Vagina (tissue), 2 donors: ENCODE measurements at regions not wholly inside any gene's neighbourhood (a gene's known extent, or its start where the extent isn't known, plus 50 kb on each side); places are given as distances from the start of the nearest gene placed in this dataset.
"Not testable (repeated sequence)": the region's sequence is repeated elsewhere in the genome, so short reads cannot be mapped to it uniquely, and the experiment has no call there.

Source experiments
- DNase-seq, 2 donors: peaks; one replicate each; pipeline ENCODE4 v3.0.0-alpha.2; 2017; ENCODE audit errors: extremely low spot score in 2 of 2
- H3K27ac ChIP-seq: fragments of 200-600 bp; sonication (generic); one replicate; pipeline ENCODE4 v1.5.1; 2019
- H3K27me3 ChIP-seq: fragments of 200-600 bp; sonication (generic); one replicate; pipeline ENCODE4 v1.5.1; 2019
- H3K36me3 ChIP-seq, 2 donors: fragments of 200-600 bp; sonication (generic); one replicate each; pipeline ENCODE4 v1.5.1; 2017 to 2019
- H3K4me1 ChIP-seq: fragments of 200-600 bp; sonication (generic); one replicate; pipeline ENCODE4 v1.5.1; 2019
- H3K4me3 ChIP-seq, 2 donors: fragments of 200-600 bp; sonication (generic); 1 replicate in 1 of 2; 2 replicates in 1 of 2; pipeline ENCODE4 v1.5.1; 2016 to 2019
- H3K9me3 ChIP-seq: fragments of 200-600 bp; sonication (generic); one replicate; pipeline ENCODE4 v1.5.1; 2019
- CTCF ChIP-seq, 3 experiments: fragments of 450-650 bp in 2 of 3; fragments of 200-600 bp in 1 of 3; sonication (generic) in 1 of 3; IDR thresholded peaks; one replicate each; pipeline ENCODE4 v1.5.1; 2017 to 2019; ENCODE audit warnings: antibody characterized with exemption in 3 of 3, mild to moderate bottlenecking in 2 of 3, moderate library complexity in 2 of 3
- POLR2A ChIP-seq, 2 donors: fragments of 450-650 bp; IDR thresholded peaks; one replicate each; pipeline ENCODE4 v1.6.1; 2017; ENCODE audit warnings: antibody characterized with exemption in 2 of 2, mild to moderate bottlenecking in 2 of 2, moderate library complexity in 2 of 2
- POLR2AphosphoS5 ChIP-seq, 2 donors: sonication (generic); formaldehyde crosslinking; IDR thresholded peaks; one replicate each; pipeline ENCODE4 v1.9.0; 2017; ENCODE audit warnings: antibody characterized with exemption in 2 of 2, mild to moderate bottlenecking in 2 of 2, low read depth in 1 of 2; ENCODE audit not compliant: insufficient read depth in 1 of 2
- intact Hi-C: fragments of 100-400 bp; cut with DNase I; formaldehyde crosslinking; loops from one replicate; pipeline ENCODE4 v1.15.1; 2023

GRCh38 chr1:30464187-30464617 lies 259.2 kb downstream of the MATN1 start:
- TF ChIP-seq POLR2A (IDR thresholded peaks at IDR 0.05) (no peak), POLR2AphosphoS5 (IDR thresholded peaks at IDR 0.05; ENCODE audit: insufficient read depth in 1 of 2, low read depth in 1 of 2) (no peak), CTCF (IDR thresholded peaks at IDR 0.05) (no peak)
- Histone ChIP-seq H3K4me3 (no peak overlapping the region), H3K27me3 (no peaks in the 10 kb centered on the region), H3K27ac (no peak overlapping the region), H3K9me3 (no peaks in the 10 kb centered on the region), H3K36me3 (no peaks in the 10 kb centered on the region), H3K4me1 (no peaks in the 10 kb centered on the region)
- no peak for DNase-seq
- intact Hi-C loops, result no loop called here

- H3K27me3 ChIP-seq, result no peaks in the 10 kb centered on the region
Observed at GRCh38 chr1:30462826-30463425, 260.5 kb downstream of the MATN1 start.

DNA sequence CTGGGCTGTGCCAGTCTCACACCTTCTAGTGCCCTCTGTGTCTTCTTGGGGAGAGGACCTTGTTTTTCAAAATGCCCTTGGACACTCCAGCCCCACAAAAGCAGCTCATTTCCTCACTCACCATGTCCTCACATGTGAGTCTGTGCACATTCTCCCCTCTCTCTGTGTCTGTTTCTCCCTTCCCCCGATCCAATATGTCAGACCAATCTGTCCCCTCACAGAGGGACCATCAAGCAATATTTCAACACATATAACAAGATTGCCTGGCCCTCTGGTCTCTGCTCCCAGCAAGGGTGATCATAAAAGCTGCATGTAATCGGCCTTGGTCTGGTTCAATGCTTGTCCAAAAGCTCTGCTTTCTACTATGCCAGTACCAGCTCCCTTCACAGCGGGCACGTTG lies 261.2 kb downstream of the MATN1 start:
- no peak for DNase-seq
- TF ChIP-seq POLR2A (IDR thresholded peaks at IDR 0.05), result no peak
- TF ChIP-seq CTCF (IDR thresholded peaks at IDR 0.05), result no peak
- TF ChIP-seq POLR2AphosphoS5 (IDR thresholded peaks at IDR 0.05; ENCODE audit: insufficient read depth in 1 of 2, low read depth in 1 of 2), result no peak
- Histone ChIP-seq H3K27ac (no peak overlapping the region), H3K27me3 (no peaks in the 10 kb centered on the region), H3K4me3 (no peak overlapping the region), H3K36me3 (no peaks in the 10 kb centered on the region), H3K4me1 (no peaks in the 10 kb centered on the region), H3K9me3 (no peaks in the 10 kb centered on the region)
- intact Hi-C loops, result no loop called here

More at GRCh38 chr1:30462826-30463425, 260.5 kb downstream of the MATN1 start:
- intact Hi-C loops, result no loop called here
- no peak for TF ChIP-seq POLR2AphosphoS5 (IDR thresholded peaks at IDR 0.05; ENCODE audit: insufficient read depth in 1 of 2, low read depth in 1 of 2)
- no peak for TF ChIP-seq POLR2A (IDR thresholded peaks at IDR 0.05)
- TF ChIP-seq CTCF (IDR thresholded peaks at IDR 0.05), result no peak
- H3K27ac ChIP-seq, result no peak overlapping the region
- H3K4me3 ChIP-seq, result no peak overlapping the region
- no peak for DNase-seq
- no peaks in the 10 kb centered on the region for H3K4me1 ChIP-seq
- H3K36me3 ChIP-seq, result no peaks in the 10 kb centered on the region
- no peaks in the 10 kb centered on the region for H3K9me3 ChIP-seq

DNA sequence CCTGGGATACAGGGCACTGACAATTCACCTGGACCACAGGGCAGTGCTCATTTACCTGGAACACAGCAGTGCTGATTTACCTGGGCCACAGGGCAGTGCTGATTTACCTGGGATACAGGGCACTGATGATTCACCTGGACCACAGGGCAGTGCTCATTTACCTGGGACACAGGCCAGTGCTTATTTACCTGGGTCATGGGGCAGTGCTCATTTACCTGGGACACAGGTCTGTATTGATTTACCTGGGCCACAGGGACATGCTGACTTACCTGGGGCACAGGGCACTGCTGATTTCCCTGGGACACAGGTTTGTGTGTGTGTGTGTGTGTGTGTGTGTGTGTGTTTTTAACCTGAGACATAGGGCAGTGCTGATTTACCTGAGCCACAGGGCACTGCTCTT lies 261.7 kb downstream of the MATN1 start:
- TF ChIP-seq POLR2A (IDR thresholded peaks at IDR 0.05), result no peak
- no peak overlapping the region for H3K27ac ChIP-seq
- no peak for DNase-seq
- H3K27me3 ChIP-seq, result no peaks in the 10 kb centered on the region
- no peaks in the 10 kb centered on the region for H3K9me3 ChIP-seq
- H3K36me3 ChIP-seq, result no peaks in the 10 kb centered on the region
- H3K4me1 ChIP-seq, result no peaks in the 10 kb centered on the region
- intact Hi-C loops, result no loop called here
- H3K4me3 ChIP-seq, result no peak overlapping the region

DNA sequence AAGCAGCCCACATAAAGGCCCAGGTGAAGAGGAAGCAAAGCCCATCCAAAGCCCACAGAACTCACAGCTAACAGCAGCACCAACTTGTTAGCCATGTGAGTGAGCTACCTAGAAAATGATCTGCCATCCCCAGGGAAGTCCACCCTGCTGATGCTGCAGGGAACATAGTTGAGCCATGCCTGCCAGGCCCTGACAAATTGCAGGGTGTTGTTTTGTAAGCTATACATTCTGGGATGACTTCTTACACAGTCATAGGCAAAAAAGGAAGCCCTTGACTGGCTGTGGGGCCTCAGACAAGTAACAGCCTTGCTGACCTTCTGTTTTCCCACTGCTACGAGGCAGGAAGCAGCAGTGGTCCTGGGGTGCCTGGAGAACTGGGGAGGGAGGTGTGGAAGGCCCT lies 262.7 kb downstream of the MATN1 start:
- no peak overlapping the region for H3K27ac ChIP-seq
- H3K9me3 ChIP-seq, result no peaks in the 10 kb centered on the region
- no peaks in the 10 kb centered on the region for H3K36me3 ChIP-seq
- DNase-seq, result no peak
- H3K4me3 ChIP-seq, result no peak overlapping the region
- TF ChIP-seq CTCF (IDR thresholded peaks at IDR 0.05) (no peak), POLR2A (IDR thresholded peaks at IDR 0.05) (no peak), POLR2AphosphoS5 (IDR thresholded peaks at IDR 0.05; ENCODE audit: insufficient read depth in 1 of 2, low read depth in 1 of 2) (no peak)
- no peaks in the 10 kb centered on the region for H3K27me3 ChIP-seq
- no peaks in the 10 kb centered on the region for H3K4me1 ChIP-seq
- intact Hi-C loops, result no loop called here

DNA sequence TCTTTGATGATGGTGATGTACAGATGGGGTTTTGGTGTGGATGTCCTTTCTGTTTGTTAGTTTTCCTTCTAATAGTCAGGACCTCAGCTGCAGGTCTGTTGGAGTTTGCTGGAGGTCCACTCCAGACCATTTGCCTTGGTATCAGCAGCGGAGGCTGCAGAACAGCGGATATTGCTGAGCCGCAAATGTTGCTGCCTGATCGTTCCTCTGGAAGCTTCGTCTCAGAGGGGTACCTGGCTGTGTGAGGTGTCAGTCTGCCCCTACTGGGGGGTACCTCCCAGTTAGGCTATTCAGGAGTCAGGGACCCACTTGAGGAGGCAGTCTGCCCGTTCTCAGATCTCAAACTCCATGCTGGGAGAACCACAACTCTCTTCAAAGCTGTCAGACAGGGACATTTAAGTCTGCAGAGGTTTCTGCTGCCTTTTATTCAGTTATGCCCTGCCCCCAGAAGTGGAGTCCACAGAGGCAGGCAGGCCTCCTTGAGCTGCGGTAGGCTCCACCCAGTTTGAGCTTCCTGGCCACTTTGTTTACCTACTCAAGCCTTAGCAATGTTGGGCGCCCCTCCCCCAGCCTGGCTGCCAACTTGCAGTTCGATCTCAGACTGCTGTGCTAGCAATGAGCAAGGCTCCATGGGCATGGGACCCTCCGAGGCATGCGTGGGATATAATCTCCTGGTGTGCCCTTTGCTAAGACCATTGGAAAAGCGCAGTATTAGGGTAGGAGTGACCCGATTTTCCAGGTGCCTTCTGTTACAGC lies 264.5 kb downstream of the MATN1 start:
- intact Hi-C loops, H3K27ac ChIP-seq, H3K36me3 ChIP-seq, H3K4me3 ChIP-seq, H3K4me1 ChIP-seq, H3K27me3 ChIP-seq, DNase-seq, H3K9me3 ChIP-seq: not testable (repeated sequence)
